NCI-H1105 treated with DMSO at 0.1 percent for 48 hours (cell line): ENCODE measurements at regions not wholly inside any gene's neighbourhood (a gene's known extent, or its start where the extent isn't known, plus 50 kb on each side); places are given as distances from the start of the nearest gene placed in this dataset.
"Not testable (repeated sequence)": the region's sequence is repeated elsewhere in the genome, so short reads cannot be mapped to it uniquely, and the experiment has no call there.

Source experiments
- DNase-seq: peaks from one replicate; lab custom pipeline; 2025; lab: John Stamatoyannopoulos, UW

DNA sequence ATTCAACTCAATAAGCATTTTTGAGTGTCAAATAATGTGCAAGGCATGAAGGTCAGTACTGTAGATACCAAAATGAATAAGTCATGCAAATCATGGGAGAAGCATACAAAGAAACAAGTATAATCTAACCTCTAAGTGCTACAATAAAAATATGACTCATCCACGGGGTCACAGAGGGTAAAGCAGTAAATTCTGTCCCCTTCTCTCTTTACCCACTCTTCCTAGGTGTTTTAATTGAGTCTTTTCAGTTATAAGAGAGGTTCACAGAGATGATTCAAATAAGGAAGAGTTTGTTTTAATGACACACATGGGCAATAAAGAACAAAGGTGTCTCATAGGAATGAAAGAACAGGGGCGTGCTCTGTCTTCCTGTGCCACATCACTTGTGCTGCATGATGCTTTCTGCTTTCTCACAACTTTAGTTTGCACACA, 71.5 kb upstream of the DAAM1 start:
- no peak for DNase-seq

DNA sequence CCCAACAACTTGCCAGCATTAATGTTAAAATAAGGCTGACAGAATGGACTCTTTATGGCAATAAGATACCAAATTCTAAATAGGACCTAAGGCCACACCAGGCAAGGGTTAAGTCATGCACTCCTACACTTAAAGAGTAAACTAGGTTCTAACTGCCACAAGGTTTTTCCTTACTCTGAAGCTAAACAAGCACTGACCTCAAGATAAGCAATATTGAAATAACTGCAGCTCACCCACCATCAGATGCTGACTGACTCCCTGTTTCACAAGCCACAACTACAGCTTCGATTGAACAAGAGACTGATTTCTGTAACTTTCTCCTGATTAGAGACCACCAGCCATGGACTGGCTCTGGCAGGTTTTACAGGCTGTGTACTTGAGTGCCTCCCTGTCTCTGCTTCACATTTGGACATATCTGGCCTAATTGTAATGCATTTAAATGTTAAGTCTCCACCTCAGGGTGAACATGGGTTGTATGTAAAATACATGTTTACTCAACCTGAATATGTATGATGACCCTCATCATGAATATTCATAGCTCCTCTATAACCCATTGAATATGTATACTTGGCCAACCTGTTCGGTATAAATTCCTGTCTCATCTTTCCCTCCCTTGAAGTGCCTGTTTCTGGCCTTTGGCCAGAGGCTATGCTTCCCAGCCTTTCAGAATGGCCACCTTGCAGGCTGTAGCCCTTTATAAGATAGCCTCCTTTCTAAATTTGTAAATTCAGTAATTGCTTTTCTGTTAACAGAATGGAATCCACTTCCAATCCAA, 70.5 kb upstream of the DAAM1 start:
- DNase-seq, result no peak

DNA sequence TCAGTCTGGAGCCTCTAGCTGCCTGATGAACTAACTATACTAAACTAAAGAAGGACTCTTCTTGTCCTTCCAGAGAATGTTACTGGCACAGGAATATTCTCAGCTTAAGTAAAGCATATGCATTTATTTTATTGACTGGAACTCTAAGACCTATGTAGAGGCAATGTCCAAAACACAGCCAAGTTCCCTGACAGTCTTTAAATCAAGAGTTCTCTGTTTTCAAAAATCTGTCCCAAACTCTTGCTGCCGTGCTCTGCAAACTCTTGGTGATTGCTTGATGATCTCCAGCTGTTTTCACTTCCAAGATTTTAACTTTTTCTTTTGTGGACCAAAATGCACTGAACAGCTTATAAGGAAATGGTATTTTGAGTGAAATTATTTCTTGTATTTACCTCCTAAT, 67.5 kb upstream of the DAAM1 start:
- no peak for DNase-seq

DNA sequence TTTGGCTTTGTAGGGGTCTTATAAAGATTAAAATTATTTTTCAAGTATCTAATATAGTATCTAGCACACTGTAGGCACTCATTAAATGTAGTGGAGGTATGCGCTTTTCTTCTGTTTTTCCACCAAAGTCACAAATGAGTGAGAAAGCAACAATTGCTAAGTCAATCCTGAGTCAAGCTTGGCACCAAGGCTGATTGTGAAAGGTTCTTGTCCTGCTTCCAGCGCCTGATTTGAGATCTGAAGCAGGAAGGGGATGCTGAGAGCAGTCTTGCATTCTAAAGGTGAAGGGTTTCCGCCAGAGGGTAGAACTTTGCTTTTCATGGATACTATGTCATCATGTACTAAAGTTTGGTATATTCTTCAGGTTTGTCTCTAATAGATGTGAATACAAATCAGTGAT, 64.9 kb upstream of the DAAM1 start:
- DNase-seq, result no peak

- DNase-seq, result peak; percentile 50
Measured at GRCh38 chr14:59123975-59124374, 64.5 kb upstream of the DAAM1 start.

- DNase-seq, result no peak
Measured at GRCh38 chr14:59125156-59125555, 63.3 kb upstream of the DAAM1 start.

- peak; percentile 81 for DNase-seq
Measured at GRCh38 chr14:59126714-59127436, 61.6 kb upstream of the DAAM1 start.

GRCh38 chr14:59127437-59127732, 61.1 kb upstream of the DAAM1 start:
- no peak for DNase-seq

DNA sequence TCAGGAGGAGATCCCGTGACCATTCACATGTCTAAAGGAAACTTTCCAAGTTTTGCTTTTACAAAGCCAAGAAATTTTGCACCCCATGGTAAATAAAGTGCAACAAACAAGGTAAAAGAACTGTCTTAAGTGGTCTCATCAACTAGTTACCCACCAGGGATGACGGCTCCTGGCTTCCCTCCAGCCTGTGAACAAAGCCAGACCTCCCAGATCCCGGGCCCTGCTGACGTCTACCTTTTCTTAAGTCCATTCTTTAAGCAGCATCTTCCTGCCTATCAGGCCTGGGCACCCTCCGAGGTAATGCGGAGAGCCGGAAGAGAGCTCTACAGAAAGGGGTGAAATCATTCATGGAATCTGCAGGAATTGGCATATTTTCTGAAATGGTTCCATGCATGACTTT, 58.0 kb upstream of the DAAM1 start:
- DNase-seq, result no peak

DNA sequence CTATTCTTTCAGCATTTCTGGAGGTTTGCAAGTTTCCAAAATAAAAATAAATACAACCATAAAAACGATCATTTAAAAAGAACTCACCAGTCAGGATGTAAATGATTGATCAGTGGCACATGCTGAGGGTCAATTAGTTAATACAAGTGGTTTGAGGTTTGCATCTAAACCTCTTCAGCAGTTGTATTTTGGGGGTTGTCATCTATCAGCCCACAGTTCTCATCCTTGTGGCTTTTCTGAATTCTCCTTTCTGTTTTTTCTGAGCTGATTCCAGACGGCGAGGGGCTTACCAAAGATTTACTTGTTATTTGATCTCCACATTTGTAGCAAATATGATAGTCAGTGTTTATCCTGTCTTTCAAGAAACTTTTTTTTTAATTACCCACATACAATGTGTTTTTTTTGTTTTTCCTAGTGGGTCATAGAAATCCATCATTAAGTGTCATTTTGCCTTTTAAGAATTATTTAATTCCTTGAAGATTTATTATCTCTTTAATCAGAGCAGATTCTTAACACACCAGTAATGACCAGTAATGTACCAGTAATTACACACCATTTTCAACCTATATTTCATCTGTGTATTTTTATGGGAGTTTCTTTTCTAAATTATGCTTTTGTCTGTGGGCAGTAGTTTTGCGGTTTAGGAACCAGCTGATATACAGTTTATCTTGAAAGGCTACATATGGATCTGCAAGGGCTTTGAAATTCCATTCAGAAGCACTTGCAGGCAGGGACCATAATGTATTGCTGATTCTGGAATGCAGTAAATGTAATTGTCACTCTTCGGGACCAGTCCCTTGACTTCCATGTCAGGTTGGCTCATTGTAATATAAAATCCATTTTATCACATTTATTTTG, 56.3 kb upstream of the DAAM1 start:
- DNase-seq, result no peak

DNA sequence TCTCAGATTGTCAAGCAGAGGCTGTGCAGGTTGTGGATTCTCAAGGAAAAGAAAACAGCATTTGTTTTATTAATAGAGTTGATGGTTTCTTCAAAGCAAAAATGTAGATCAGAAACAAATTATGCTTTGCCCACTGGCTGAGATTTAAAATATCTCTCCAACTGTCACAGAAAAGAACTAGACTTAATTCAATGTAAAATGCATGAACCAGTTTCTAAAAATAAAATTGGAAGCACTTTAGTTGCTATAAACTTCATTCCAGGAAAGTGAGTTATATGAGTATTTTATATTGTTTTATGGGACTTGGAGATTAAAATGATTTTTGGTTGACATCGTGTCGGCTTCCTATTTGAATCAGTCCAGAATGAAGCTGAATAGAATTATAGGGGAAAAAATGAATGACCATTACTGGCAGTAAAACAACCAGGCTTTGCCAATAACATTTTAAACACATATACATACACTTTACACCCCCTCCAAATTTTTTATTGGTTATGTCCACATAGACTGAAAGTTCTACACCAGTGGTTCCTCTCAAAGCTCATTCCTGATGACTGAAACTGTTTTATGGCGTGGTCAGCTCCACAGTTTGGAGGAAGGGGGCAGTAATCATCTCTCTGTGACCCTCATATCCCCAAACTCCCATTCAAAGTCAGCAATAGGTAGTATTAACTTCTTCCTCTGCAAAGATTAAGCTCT, 55.5 kb upstream of the DAAM1 start:
- DNase-seq, result no peak

GRCh38 chr14:59133709-59134108, 54.8 kb upstream of the DAAM1 start:
- no peak for DNase-seq

GRCh38 chr14:59134307-59134706, 54.2 kb upstream of the DAAM1 start:
- DNase-seq, result no peak

DNA sequence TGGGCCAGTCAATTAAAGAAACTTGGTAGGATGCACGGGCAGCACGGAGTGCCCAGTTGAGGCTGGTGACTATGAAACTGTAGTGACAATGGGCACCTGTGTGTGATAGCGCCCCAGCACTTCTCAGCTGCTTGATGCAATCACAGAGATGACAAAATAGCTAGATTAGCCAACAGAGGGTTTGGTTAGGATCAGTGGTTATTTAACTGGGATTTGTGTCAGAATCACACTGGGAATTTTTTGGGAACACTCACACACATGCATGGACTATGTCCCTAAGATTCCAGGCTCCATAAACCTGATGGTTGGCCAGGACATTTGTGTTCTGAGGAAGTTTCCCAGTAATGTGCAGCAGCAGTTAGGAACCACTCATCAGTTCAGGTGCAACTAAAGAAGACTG, 51.2 kb upstream of the DAAM1 start:
- no peak for DNase-seq

GRCh38 chr14:59138576-59138975, 49.9 kb upstream of the DAAM1 start:
- DNase-seq, result not testable (repeated sequence)
